Neural cell (in vitro differentiated cells): ENCODE measurements at regions not wholly inside any gene's neighbourhood (a gene's known extent, or its start where the extent isn't known, plus 50 kb on each side); places are given as distances from the start of the nearest gene placed in this dataset.

ENCODE experiments used
- CTCF ChIP-seq: fragments of 450-650 bp; IDR thresholded peaks from 2 replicates; pipeline ENCODE4 v1.5.1; 2014; ENCODE audit warnings: antibody characterized with exemption, mild to moderate bottlenecking, moderate library complexity; ENCODE audit not compliant: poor library complexity, severe bottlenecking
- EP300 ChIP-seq: fragments of 450-650 bp; conservative IDR thresholded peaks from 2 replicates; pipeline ENCODE4 v1.6.1; 2014; ENCODE audit warnings: antibody characterized with exemption, mild to moderate bottlenecking, moderate library complexity; ENCODE audit not compliant: poor library complexity, severe bottlenecking
- EZH2 ChIP-seq: fragments of 200-600, 300-800 bp; shearing (Covaris generic), sonication (generic); IDR thresholded peaks from 2 replicates; pipeline ENCODE4 v1.6.1; 2014; ENCODE audit warnings: antibody characterized with exemption, low read length, borderline replicate concordance, mild to moderate bottlenecking; ENCODE audit not compliant: insufficient read depth, poor library complexity, severe bottlenecking
- MXI1 ChIP-seq: fragments of 450-650 bp; conservative IDR thresholded peaks from 2 replicates; pipeline ENCODE4 v1.6.1; 2014; ENCODE audit warnings: antibody characterized with exemption, mild to moderate bottlenecking; ENCODE audit not compliant: poor library complexity, severe bottlenecking
- POLR2AphosphoS5 ChIP-seq: IDR thresholded peaks from 2 replicates; pipeline ENCODE4 v1.6.1; 2012
- RAD21 ChIP-seq: fragments of 450-650 bp; conservative IDR thresholded peaks from 2 replicates; pipeline ENCODE4 v1.6.1; 2014; ENCODE audit warnings: antibody characterized with exemption, mild to moderate bottlenecking, moderate library complexity

GRCh38 chrX:44708470-44708869 is 135.4 kb upstream of the DUSP21 start:
- TF ChIP-seq POLR2AphosphoS5 (no peak), CTCF (no peak), MXI1 (no peak), RAD21 (no peak), EP300 (no peak), EZH2 (no peak)
